Psoas muscle (tissue), 7 donors: ENCODE measurements at regions not wholly inside any gene's neighbourhood (a gene's known extent, or its start where the extent isn't known, plus 50 kb on each side); places are given as distances from the start of the nearest gene placed in this dataset.
"Not testable (repeated sequence)": the region's sequence is repeated elsewhere in the genome, so short reads cannot be mapped to it uniquely, and the experiment has no call there.

Experiments used
- ATAC-seq, 4 donors: fragments of 200-7000 bp; cut with Tn5 transposase; one replicate each; pipeline ENCODE4 v1.9.1; 2020; ENCODE audit warnings: moderate library complexity in 3 of 4, mild to moderate bottlenecking in 2 of 4
- DNase-seq, 2 donors: peaks; one replicate each; pipeline ENCODE4 v3.0.0-alpha.2; 2020
- H3K27ac ChIP-seq: fragments of 200-600 bp; one replicate; pipeline ENCODE4 v1.8.0; 2022
- H3K27me3 ChIP-seq, 3 donors: fragments of 200-600 bp in 1 of 3; one replicate each; pipeline versions ENCODE4 v1.6.1 to v1.8.0; 2013 to 2022; ENCODE audit warnings: low read length in 2 of 3, mild to moderate bottlenecking in 2 of 3, moderate library complexity in 1 of 3; ENCODE audit not compliant: insufficient read depth in 3 of 3
- H3K36me3 ChIP-seq, 2 donors: fragments of 200-600 bp in 1 of 2; one replicate each; pipeline versions ENCODE4 v1.6.1 to v1.8.0; 2013 to 2022; ENCODE audit warnings: low read depth in 1 of 2, mild to moderate bottlenecking in 1 of 2, moderate library complexity in 1 of 2; ENCODE audit not compliant: insufficient read depth in 1 of 2
- H3K4me1 ChIP-seq: fragments of 200-600 bp; one replicate; pipeline ENCODE4 v1.8.0; 2022
- H3K4me3 ChIP-seq: fragments of 200-600 bp; one replicate; pipeline ENCODE4 v1.8.0; 2022; ENCODE audit warnings: mild to moderate bottlenecking
- H3K9me3 ChIP-seq: fragments of 200-600 bp; one replicate; pipeline ENCODE4 v1.8.0; 2022
- CTCF ChIP-seq: fragments of 200-600 bp; IDR thresholded peaks from one replicate; pipeline ENCODE4 v1.8.0; 2022; ENCODE audit warnings: antibody characterized with exemption
- WGBS, 3 donors: extraction: QIAGEN DNeasy Blood & Tissue Kit; methylation state at CpG; one replicate each; pipeline versions ENCODE4 v1.1.6 to v1.1.7; 2013; 5-methylcytosine and 5-hydroxymethylcytosine counted together
- intact Hi-C, 2 donors: fragments of 100-400 bp; cut with DNase I; formaldehyde crosslinking; loops; one replicate each; pipeline versions ENCODE4 v1.11.0 to v1.14.2; 2022
- donor health status: healthy with polysubstance abuse.
- donor health status: DM: no; HTN: no; CAD: no; lungs with moderate emphysema.
- donor health status: Bipolar disorder and iron deficiency.
- donor health status: healthy.
- donor health status: DM: yes; HTN: yes; CAD: no.
- donor health status: DM: no; HTN: no; CAD: no.
- donor health status: DM: yes; HTN: yes; CAD: no.

- no peaks in the 10 kb centered on the region for H3K9me3 ChIP-seq
- no peak for ATAC-seq
- WGBS, 3 donors: 68 to 82% (median 69%) methylated on average over 3 of the region's 3 CpGs
- no peak overlapping the region for H3K4me3 ChIP-seq
- TF ChIP-seq CTCF: no peak
- H3K27me3 ChIP-seq: peaks cover 0 to 2% (median 0%) of the 10 kb centered on the region in 3 donors
- no peaks in the 10 kb centered on the region for H3K4me1 ChIP-seq
- intact Hi-C loops: no loop called here
- no peak overlapping the region for H3K27ac ChIP-seq
- no peaks in the 10 kb centered on the region for H3K36me3 ChIP-seq
- DNase-seq: no peak
Measured at GRCh38 chr1:166418344-166418933, 251.6 kb upstream of the FAM78B start.

GRCh38 chr1:166422586-166422985 is 255.8 kb upstream of the FAM78B start:
- H3K27ac ChIP-seq, ATAC-seq, H3K36me3 ChIP-seq, H3K9me3 ChIP-seq, H3K4me1 ChIP-seq, intact Hi-C loops, DNase-seq, H3K27me3 ChIP-seq, H3K4me3 ChIP-seq: not testable (repeated sequence)
- WGBS, 3 donors: 34 to 43% (median 39%) methylated on average over 4 of the region's 4 CpGs

- Histone ChIP-seq H3K4me1 (no peaks in the 10 kb centered on the region), H3K9me3 (no peaks in the 10 kb centered on the region), H3K36me3 (no peaks in the 10 kb centered on the region), H3K4me3 (no peak overlapping the region), H3K27ac (no peak overlapping the region), H3K27me3 (no peaks in the 10 kb centered on the region)
- no peak for DNase-seq
- ATAC-seq: no peak
- 65% methylated on average over 2 of the region's 2 CpGs for WGBS, 3 donors
- intact Hi-C loops: loop anchor here (2.0 to 10.0 kb wide), 3 partner anchors 268 to 508 kb away; partner anchors contain the start of gene FAM78B (in 1 of the 2)
- TF ChIP-seq CTCF: no peak
Measured at GRCh38 chr1:166432655-166433054, 265.9 kb upstream of the FAM78B start.

GRCh38 chr1:166433404-166434304 is 266.9 kb upstream of the FAM78B start:
- H3K27ac ChIP-seq, H3K4me3 ChIP-seq, H3K27me3 ChIP-seq, H3K9me3 ChIP-seq, H3K36me3 ChIP-seq, H3K4me1 ChIP-seq, DNase-seq: not testable (repeated sequence)
- TF ChIP-seq CTCF: peak; percentile 42
- peak; percentile 65 to 84 (median 76) for ATAC-seq
- intact Hi-C loops: loop anchor here (2.0 to 10.0 kb wide), 3 partner anchors 269 to 509 kb away; partner anchors contain the start of gene FAM78B (in 1 of the 2)
- WGBS, 3 donors: 34 to 36% (median 34%) methylated on average over 7 of the region's 7 CpGs

- no peaks in the 10 kb centered on the region for H3K27me3 ChIP-seq
- TF ChIP-seq CTCF: no peak
- no peak for DNase-seq
- H3K9me3 ChIP-seq: no peaks in the 10 kb centered on the region
- H3K27ac ChIP-seq: no peak overlapping the region
- H3K4me1 ChIP-seq: no peaks in the 10 kb centered on the region
- no peak overlapping the region for H3K4me3 ChIP-seq
- no peak for ATAC-seq
- WGBS, 3 donors: 80 to 87% (median 81%) methylated on average over 2 of the region's 2 CpGs
- H3K36me3 ChIP-seq: no peaks in the 10 kb centered on the region
- intact Hi-C loops: no loop called here
Measured at GRCh38 chr1:166457700-166458099, 290.9 kb upstream of the FAM78B start.
